WTC11 (cell line): ENCODE measurements at regions not wholly inside any gene's neighbourhood (a gene's known extent, or its start where the extent isn't known, plus 50 kb on each side); places are given as distances from the start of the nearest gene placed in this dataset.

ENCODE experiments used
- ATAC-seq: fragments of 200-7000 bp; cut with Tn5 transposase; 2 replicates; pipeline ENCODE4 v1.10.0; 2021; ENCODE audit warnings: mild to moderate bottlenecking, moderate library complexity
- CTCF ChIA-PET: fragments of 300-600 bp; sonication (Branson Sonifier 250); formaldehyde crosslinking; loops from one replicate; lab custom pipeline; 2021; ENCODE audit warnings: antibody characterized with exemption; lab: Charles Lee
- POLR2A ChIA-PET: fragments of 350-600 bp; sonication (Branson Sonifier 250); formaldehyde crosslinking; loops from one replicate; lab custom pipeline; 2021; ENCODE audit warnings: antibody characterized with exemption; lab: Charles Lee
- DNase-seq: peaks from one replicate; pipeline ENCODE4 v3.0.0; 2021; ENCODE audit warnings: low spot score
- H3K27ac Mint-ChIP-seq: 2 replicates; pipeline ENCODE4 v1.8.0; 2021; ENCODE audit warnings: mixed read lengths
- H3K27me3 Mint-ChIP-seq: 2 replicates; pipeline ENCODE4 v1.8.0; 2021; ENCODE audit warnings: low read depth, mild to moderate bottlenecking, moderate library complexity, mixed read lengths
- H3K36me3 Mint-ChIP-seq: 2 replicates; pipeline ENCODE4 v1.8.0; 2021; ENCODE audit warnings: mixed read lengths
- H3K4me1 Mint-ChIP-seq: 2 replicates; pipeline ENCODE4 v1.8.0; 2022; ENCODE audit warnings: mixed read lengths
- H3K4me3 Mint-ChIP-seq: 2 replicates; pipeline ENCODE4 v1.8.0; 2021; ENCODE audit warnings: mild to moderate bottlenecking, moderate library complexity, mixed read lengths
- H3K9me3 Mint-ChIP-seq: 2 replicates; pipeline ENCODE4 v1.8.0; 2021; ENCODE audit warnings: mixed read lengths
- CREM ChIP-seq: sonication (generic); formaldehyde crosslinking; IDR thresholded peaks from 2 replicates; pipeline ENCODE4 v1.8.1; 2022; ENCODE audit warnings: mild to moderate bottlenecking, missing genetic modification reagents, moderate library complexity
- ESRRA ChIP-seq: sonication (generic); formaldehyde crosslinking; IDR thresholded peaks from 2 replicates; pipeline ENCODE4 v1.8.1; 2022; ENCODE audit warnings: mild to moderate bottlenecking, missing genetic modification reagents, borderline replicate concordance
- GRHL2 ChIP-seq: fragments of 250-450 bp; sonication (Bioruptor Pico); IDR thresholded peaks from 2 replicates; pipeline ENCODE4 v1.8.0; 2022; ENCODE audit warnings: mild to moderate bottlenecking, moderate library complexity; ENCODE audit not compliant: insufficient replicate concordance, severe bottlenecking
- JUN ChIP-seq: sonication (generic); formaldehyde crosslinking; IDR thresholded peaks from 2 replicates; pipeline ENCODE4 v1.8.0; 2023; ENCODE audit warnings: mild to moderate bottlenecking, missing genetic modification reagents
- NFATC4 ChIP-seq: fragments of 250-450 bp; sonication (Bioruptor Pico); IDR thresholded peaks from 2 replicates; pipeline ENCODE4 v1.9.0; 2021; ENCODE audit warnings: mild to moderate bottlenecking
- NFE2L1 ChIP-seq: sonication (generic); formaldehyde crosslinking; IDR thresholded peaks from 2 replicates; pipeline ENCODE4 v1.8.1; 2023; ENCODE audit warnings: missing genetic modification reagents
- SP1 ChIP-seq: sonication (generic); formaldehyde crosslinking; conservative IDR thresholded peaks from 2 replicates; pipeline ENCODE4 v1.8.1; 2022; ENCODE audit warnings: missing genetic modification reagents
- TF ChIP-seq, protein P1 (sequence below): sonication (generic); formaldehyde crosslinking; IDR thresholded peaks from 2 replicates; pipeline ENCODE4 v1.8.1; 2023; ENCODE audit warnings: mild to moderate bottlenecking, moderate library complexity, missing genetic modification reagents
- TF ChIP-seq, protein P2 (sequence below): sonication (generic); formaldehyde crosslinking; IDR thresholded peaks from 2 replicates; pipeline ENCODE4 v1.8.1; 2023; ENCODE audit warnings: mild to moderate bottlenecking, missing genetic modification reagents, borderline replicate concordance
- TF ChIP-seq, protein P3 (sequence below): sonication (generic); formaldehyde crosslinking; IDR thresholded peaks from 2 replicates; pipeline ENCODE4 v1.8.0; 2022; ENCODE audit warnings: mild to moderate bottlenecking, missing genetic modification reagents
- TF ChIP-seq, protein P4 (sequence below): sonication (generic); formaldehyde crosslinking; IDR thresholded peaks from 2 replicates; pipeline ENCODE4 v1.8.1; 2023; ENCODE audit warnings: mild to moderate bottlenecking, missing genetic modification reagents, moderate library complexity
- TF ChIP-seq, protein P5 (sequence below): sonication (generic); formaldehyde crosslinking; IDR thresholded peaks from 2 replicates; pipeline ENCODE4 v1.8.1; 2023; ENCODE audit warnings: mild to moderate bottlenecking, missing genetic modification reagents
- TF ChIP-seq, protein P6 (sequence below): fragments of 250-450 bp; sonication (Bioruptor Pico); IDR thresholded peaks from 2 replicates; pipeline ENCODE4 v1.9.0; 2021; ENCODE audit warnings: mild to moderate bottlenecking

DNA sequence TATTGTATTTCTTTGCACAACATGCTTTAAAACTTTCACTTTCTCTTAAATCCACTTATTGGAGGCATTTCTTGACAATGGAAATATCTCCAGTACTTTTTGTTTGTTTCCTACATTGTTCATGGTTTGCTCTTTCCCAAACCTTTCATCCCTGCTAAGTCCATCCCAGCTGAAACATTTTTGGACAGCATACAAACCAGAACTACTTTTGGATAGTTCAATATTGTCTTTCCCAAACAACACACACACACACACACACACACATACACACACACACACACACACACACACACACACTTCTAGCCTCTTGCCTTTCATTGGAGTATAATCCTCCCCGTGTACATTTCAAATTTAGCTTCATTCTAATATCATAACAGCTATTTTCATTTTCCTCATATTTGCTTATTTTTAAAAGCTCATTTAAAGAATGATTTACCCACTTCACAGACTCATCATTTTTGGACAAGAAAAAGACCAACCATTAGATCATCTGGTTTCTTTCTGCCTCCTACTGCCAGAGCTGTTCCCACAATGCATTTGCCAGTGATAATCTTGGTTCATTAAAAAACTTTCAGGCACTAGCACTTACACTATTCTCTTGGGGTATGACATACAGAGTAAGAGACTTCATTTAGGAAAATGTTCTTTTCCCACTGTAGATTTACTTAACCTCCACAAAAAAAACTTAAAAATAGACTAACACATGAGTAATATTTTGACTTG lies 248.1 kb downstream of the CD109 start (continued):
- TF ChIP-seq, protein P1, sequence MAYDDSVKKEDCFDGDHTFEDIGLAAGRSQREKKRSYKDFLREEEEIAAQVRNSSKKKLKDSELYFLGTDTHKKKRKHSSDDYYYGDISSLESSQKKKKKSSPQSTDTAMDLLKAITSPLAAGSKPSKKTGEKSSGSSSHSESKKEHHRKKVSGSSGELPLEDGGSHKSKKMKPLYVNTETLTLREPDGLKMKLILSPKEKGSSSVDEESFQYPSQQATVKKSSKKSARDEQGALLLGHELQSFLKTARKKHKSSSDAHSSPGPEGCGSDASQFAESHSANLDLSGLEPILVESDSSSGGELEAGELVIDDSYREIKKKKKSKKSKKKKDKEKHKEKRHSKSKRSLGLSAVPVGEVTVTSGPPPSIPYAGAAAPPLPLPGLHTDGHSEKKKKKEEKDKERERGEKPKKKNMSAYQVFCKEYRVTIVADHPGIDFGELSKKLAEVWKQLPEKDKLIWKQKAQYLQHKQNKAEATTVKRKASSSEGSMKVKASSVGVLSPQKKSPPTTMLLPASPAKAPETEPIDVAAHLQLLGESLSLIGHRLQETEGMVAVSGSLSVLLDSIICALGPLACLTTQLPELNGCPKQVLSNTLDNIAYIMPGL (CRISPR knock-in tag): no peak
- no peak for TF ChIP-seq NFATC4

DNA sequence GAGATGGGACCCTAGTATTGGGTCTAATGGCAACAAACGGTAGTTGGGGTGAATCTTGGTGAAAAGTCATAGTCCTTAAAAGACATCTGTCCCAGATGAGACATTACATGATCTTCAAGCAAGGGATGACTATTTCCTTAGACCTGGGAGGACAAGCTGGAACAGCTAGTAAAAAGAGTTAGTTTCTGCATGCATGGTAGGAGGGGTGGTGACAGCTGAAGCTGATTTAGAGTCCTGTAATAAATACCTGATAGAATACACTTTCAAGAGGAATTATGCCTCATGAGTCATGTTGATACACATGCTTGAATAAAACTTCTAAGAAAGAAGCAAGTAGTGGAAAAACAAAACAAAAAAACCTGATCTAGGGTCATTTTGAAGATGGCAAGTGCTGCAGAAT lies 247.4 kb downstream of the CD109 start:
- no peaks in the 10 kb centered on the region; the same call in 1 of the 2 replicates for H3K27me3 Mint-ChIP-seq
- POLR2A ChIA-PET: no interaction called here
- H3K36me3 Mint-ChIP-seq: no peaks in the 10 kb centered on the region; the same call in 1 of the 2 replicates
- no peak for ATAC-seq
- H3K27ac Mint-ChIP-seq: no peak overlapping the region
- DNase-seq: no peak
- H3K4me3 Mint-ChIP-seq: no peak overlapping the region
- no peak for TF ChIP-seq NFE2L1 (CRISPR knock-in tag)
- TF ChIP-seq, protein P2, sequence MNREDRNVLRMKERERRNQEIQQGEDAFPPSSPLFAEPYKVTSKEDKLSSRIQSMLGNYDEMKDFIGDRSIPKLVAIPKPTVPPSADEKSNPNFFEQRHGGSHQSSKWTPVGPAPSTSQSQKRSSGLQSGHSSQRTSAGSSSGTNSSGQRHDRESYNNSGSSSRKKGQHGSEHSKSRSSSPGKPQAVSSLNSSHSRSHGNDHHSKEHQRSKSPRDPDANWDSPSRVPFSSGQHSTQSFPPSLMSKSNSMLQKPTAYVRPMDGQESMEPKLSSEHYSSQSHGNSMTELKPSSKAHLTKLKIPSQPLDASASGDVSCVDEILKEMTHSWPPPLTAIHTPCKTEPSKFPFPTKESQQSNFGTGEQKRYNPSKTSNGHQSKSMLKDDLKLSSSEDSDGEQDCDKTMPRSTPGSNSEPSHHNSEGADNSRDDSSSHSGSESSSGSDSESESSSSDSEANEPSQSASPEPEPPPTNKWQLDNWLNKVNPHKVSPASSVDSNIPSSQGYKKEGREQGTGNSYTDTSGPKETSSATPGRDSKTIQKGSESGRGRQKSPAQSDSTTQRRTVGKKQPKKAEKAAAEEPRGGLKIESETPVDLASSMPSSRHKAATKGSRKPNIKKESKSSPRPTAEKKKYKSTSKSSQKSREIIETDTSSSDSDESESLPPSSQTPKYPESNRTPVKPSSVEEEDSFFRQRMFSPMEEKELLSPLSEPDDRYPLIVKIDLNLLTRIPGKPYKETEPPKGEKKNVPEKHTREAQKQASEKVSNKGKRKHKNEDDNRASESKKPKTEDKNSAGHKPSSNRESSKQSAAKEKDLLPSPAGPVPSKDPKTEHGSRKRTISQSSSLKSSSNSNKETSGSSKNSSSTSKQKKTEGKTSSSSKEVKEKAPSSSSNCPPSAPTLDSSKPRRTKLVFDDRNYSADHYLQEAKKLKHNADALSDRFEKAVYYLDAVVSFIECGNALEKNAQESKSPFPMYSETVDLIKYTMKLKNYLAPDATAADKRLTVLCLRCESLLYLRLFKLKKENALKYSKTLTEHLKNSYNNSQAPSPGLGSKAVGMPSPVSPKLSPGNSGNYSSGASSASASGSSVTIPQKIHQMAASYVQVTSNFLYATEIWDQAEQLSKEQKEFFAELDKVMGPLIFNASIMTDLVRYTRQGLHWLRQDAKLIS (CRISPR knock-in tag): no peak
- TF ChIP-seq, protein P3, sequence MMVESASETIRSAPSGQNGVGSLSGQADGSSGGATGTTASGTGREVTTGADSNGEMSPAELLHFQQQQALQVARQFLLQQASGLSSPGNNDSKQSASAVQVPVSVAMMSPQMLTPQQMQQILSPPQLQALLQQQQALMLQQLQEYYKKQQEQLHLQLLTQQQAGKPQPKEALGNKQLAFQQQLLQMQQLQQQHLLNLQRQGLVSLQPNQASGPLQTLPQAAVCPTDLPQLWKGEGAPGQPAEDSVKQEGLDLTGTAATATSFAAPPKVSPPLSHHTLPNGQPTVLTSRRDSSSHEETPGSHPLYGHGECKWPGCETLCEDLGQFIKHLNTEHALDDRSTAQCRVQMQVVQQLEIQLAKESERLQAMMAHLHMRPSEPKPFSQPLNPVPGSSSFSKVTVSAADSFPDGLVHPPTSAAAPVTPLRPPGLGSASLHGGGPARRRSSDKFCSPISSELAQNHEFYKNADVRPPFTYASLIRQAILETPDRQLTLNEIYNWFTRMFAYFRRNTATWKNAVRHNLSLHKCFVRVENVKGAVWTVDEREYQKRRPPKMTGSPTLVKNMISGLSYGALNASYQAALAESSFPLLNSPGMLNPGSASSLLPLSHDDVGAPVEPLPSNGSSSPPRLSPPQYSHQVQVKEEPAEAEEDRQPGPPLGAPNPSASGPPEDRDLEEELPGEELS (CRISPR knock-in tag): no peak
- no peak for TF ChIP-seq SP1 (CRISPR knock-in tag)
- TF ChIP-seq JUN (CRISPR knock-in tag): no peak
- TF ChIP-seq, protein P4, sequence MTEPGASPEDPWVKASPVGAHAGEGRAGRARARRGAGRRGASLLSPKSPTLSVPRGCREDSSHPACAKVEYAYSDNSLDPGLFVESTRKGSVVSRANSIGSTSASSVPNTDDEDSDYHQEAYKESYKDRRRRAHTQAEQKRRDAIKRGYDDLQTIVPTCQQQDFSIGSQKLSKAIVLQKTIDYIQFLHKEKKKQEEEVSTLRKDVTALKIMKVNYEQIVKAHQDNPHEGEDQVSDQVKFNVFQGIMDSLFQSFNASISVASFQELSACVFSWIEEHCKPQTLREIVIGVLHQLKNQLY (CRISPR knock-in tag): no peak
- no peak for TF ChIP-seq ESRRA (CRISPR knock-in tag)
- no peak for TF ChIP-seq CREM (CRISPR knock-in tag)
- TF ChIP-seq, protein P5, sequence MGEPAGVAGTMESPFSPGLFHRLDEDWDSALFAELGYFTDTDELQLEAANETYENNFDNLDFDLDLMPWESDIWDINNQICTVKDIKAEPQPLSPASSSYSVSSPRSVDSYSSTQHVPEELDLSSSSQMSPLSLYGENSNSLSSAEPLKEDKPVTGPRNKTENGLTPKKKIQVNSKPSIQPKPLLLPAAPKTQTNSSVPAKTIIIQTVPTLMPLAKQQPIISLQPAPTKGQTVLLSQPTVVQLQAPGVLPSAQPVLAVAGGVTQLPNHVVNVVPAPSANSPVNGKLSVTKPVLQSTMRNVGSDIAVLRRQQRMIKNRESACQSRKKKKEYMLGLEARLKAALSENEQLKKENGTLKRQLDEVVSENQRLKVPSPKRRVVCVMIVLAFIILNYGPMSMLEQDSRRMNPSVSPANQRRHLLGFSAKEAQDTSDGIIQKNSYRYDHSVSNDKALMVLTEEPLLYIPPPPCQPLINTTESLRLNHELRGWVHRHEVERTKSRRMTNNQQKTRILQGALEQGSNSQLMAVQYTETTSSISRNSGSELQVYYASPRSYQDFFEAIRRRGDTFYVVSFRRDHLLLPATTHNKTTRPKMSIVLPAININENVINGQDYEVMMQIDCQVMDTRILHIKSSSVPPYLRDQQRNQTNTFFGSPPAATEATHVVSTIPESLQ (CRISPR knock-in tag): no peak
- TF ChIP-seq, protein P6, sequence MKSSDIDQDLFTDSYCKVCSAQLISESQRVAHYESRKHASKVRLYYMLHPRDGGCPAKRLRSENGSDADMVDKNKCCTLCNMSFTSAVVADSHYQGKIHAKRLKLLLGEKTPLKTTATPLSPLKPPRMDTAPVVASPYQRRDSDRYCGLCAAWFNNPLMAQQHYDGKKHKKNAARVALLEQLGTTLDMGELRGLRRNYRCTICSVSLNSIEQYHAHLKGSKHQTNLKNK (CRISPR knock-in tag): no peak
- TF ChIP-seq GRHL2 (CRISPR knock-in tag): no peak
- H3K9me3 Mint-ChIP-seq: peaks cover 23% of the 10 kb centered on the region
- CTCF ChIA-PET: no interaction called here
- H3K4me1 Mint-ChIP-seq: no peaks in the 10 kb centered on the region
